ENCODE measurements at regions not wholly inside any gene's neighbourhood (a gene's known extent, or its start where the extent isn't known, plus 50 kb on each side); places are given as distances from the start of the nearest gene placed in this dataset.

DNA sequence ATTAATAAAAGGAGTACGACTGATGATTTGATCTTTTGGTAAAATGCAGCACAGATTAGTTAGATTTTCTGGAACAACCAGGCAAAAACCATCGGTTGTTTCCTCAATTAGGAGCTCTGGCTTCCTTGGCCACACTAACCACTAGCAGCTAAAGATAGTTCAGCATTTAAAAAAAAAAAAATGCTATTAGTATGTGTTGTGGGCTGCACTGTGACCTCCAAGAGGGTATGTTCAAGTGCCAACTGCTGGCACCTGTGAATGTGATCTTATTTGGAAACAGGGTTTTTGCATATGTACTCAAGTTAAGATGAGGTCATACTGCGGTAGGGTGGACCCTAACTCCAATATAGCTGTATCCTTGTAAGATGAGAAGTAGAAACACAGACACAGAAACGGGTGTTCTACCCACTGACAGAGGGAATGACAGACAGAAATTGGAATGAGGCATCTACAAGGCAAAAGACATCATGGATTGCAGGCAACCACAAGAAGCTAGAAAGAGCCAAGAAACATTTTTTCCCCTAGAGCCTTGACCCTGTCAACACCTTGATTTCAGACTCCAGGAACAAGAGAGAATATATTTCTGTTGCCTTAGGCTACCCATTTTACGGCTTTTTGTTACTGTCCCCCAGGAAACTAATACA, 534.6 kb upstream of the ROBO2 start:
- ATAC-seq (no peak), DNase-seq (no peak)
- TF ChIP-seq, protein P1, sequence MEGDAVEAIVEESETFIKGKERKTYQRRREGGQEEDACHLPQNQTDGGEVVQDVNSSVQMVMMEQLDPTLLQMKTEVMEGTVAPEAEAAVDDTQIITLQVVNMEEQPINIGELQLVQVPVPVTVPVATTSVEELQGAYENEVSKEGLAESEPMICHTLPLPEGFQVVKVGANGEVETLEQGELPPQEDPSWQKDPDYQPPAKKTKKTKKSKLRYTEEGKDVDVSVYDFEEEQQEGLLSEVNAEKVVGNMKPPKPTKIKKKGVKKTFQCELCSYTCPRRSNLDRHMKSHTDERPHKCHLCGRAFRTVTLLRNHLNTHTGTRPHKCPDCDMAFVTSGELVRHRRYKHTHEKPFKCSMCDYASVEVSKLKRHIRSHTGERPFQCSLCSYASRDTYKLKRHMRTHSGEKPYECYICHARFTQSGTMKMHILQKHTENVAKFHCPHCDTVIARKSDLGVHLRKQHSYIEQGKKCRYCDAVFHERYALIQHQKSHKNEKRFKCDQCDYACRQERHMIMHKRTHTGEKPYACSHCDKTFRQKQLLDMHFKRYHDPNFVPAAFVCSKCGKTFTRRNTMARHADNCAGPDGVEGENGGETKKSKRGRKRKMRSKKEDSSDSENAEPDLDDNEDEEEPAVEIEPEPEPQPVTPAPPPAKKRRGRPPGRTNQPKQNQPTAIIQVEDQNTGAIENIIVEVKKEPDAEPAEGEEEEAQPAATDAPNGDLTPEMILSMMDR (IDR thresholded peaks at IDR 0.05), result no peak
- no peaks in the 10 kb centered on the region for H3K4me1 ChIP-seq
- H3K9me3 ChIP-seq, result no peaks in the 10 kb centered on the region
- no peak overlapping the region for H3K4me3 ChIP-seq
- H3K27me3 ChIP-seq (ENCODE audit: low read depth), result no peaks in the 10 kb centered on the region
- H3K27ac ChIP-seq, result no peak overlapping the region
- H3K36me3 ChIP-seq, result no peaks in the 10 kb centered on the region
- intact Hi-C loops (cut with DNase I), result no loop called here

DNA sequence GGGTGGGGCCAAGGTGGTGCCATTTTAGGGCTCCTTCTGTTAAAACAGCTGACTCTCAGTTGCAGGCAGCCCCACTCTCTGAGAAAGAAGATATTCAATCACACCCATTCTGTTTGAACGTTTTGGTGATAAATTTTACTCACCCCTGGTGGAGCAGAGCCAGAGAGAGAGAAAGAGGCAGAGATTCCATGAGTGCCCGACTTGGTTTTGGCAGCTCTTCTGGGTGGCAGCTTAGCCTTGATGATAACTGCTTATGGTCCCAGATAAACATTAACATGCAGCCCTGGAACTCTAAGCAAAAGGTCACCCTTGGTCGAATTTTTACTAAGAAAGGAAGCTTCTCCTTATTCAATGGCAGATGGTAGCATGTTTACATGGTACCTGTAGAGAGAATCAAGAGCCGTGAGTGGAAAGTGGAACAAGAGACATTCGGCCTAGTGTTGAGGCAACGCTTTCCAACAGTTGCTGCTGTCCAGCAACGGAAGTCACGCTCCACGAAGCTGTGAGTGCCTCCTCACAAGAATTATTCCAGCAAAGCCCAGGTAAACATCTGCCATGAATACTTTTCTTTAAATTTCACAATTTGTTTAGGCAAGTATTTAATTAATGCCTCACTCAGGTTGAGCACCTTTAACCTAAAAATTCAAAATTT, 530.6 kb upstream of the ROBO2 start:
- Histone ChIP-seq H3K4me1 (no peaks in the 10 kb centered on the region), H3K9me3 (no peaks in the 10 kb centered on the region), H3K36me3 (no peaks in the 10 kb centered on the region), H3K27ac (no peak overlapping the region), H3K27me3 (ENCODE audit: low read depth) (no peaks in the 10 kb centered on the region), H3K4me3 (no peak overlapping the region)
- DNase-seq (no peak), ATAC-seq (no peak)
- intact Hi-C loops (cut with DNase I), result no loop called here
- TF ChIP-seq, protein P1 (IDR thresholded peaks at IDR 0.05), result no peak

DNA sequence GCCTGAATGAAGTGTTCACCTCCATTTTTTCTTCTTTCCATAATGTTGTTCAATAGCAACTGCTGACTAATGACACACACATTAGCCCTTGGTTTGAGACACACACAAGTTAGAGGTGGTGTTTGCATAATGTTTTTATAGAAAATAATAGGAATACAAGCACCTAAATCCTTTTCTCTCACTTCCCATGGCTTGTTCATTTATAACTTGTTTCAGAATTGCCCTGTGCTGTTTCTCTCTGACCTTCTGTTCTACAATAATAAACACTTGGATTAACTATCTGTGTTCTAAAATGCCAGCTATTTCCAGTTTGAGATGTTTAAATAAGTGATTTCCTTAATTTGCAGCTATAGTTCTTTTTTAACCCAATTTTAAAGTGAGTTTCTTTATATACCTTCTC, 525.1 kb upstream of the ROBO2 start:
- no peak overlapping the region for H3K4me3 ChIP-seq
- ATAC-seq (no peak), DNase-seq (no peak)
- no peaks in the 10 kb centered on the region for H3K36me3 ChIP-seq
- H3K27ac ChIP-seq, result no peak overlapping the region
- no peaks in the 10 kb centered on the region for H3K27me3 ChIP-seq (ENCODE audit: low read depth)
- intact Hi-C loops (cut with DNase I), result no loop called here
- TF ChIP-seq, protein P1 (IDR thresholded peaks at IDR 0.05), result no peak
- H3K9me3 ChIP-seq, result no peaks in the 10 kb centered on the region
- H3K4me1 ChIP-seq, result no peaks in the 10 kb centered on the region

DNA sequence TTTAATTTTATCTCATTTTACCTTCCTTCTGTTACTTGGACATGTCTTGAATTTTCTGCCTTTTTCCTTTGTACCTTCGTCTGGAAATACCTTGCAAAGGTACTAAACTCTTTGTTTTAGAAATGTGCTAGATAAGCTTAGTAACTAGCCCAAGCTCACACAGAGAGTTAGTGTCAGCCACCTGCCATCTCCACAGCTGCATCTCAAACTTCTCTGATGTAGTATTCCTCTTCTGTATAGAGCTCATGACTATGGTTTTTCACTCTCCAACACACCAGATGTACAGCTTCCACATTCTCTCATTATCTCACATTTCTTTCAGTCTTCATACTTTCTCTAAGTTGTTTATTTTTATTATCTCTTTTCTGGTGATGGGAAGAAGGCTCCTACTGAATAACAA, 516.6 kb upstream of the ROBO2 start:
- no peak for ATAC-seq
- intact Hi-C loops (cut with DNase I), result no loop called here
- DNase-seq, result no peak
- Histone ChIP-seq H3K27me3 (ENCODE audit: low read depth) (no peaks in the 10 kb centered on the region), H3K4me3 (no peak overlapping the region), H3K27ac (no peak overlapping the region), H3K36me3 (no peaks in the 10 kb centered on the region), H3K4me1 (no peaks in the 10 kb centered on the region), H3K9me3 (no peaks in the 10 kb centered on the region)
- TF ChIP-seq, protein P1 (IDR thresholded peaks at IDR 0.05), result no peak

DNA sequence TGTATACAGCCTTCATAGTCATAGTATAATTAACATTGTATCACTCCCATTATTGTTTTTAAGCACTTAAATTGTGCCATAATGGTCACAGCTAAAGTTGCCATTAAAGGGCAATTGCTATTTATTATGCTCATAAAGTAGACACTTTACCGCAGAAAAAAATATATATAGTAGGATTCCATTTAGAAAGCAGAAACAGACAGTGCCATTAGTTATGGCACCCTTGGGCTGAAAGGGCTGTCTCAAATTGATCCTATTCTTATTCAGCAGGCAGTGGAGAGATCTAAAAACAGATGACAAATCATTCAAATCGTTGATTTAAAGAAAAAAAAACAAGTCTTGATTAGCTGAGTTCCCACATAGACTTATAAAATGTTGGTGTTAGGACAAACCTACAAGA, 514.2 kb upstream of the ROBO2 start:
- H3K36me3 ChIP-seq, result no peaks in the 10 kb centered on the region
- no peak for DNase-seq
- intact Hi-C loops (cut with DNase I), result no loop called here
- no peak overlapping the region for H3K27ac ChIP-seq
- H3K4me3 ChIP-seq, result no peak overlapping the region
- H3K9me3 ChIP-seq, result no peaks in the 10 kb centered on the region
- no peaks in the 10 kb centered on the region for H3K4me1 ChIP-seq
- no peak for ATAC-seq
- H3K27me3 ChIP-seq (ENCODE audit: low read depth), result no peaks in the 10 kb centered on the region
- TF ChIP-seq, protein P1 (IDR thresholded peaks at IDR 0.05), result no peak

Data from lower lobe of right lung (tissue), 2 donors.